ENCODE measurements at regions not wholly inside any gene's neighbourhood (a gene's known extent, or its start where the extent isn't known, plus 50 kb on each side); places are given as distances from the start of the nearest gene placed in this dataset.

- DNase-seq: no peak
Measured at GRCh38 chr3:101172516-101172915, 147.9 kb downstream of the IMPG2 start.

GRCh38 chr3:101171681-101172191, 148.6 kb downstream of the IMPG2 start:
- DNase-seq: no peak

- DNase-seq: no peak
Measured at GRCh38 chr3:101170806-101171558, 149.4 kb downstream of the IMPG2 start.

- no peak for DNase-seq
Measured at GRCh38 chr3:101170062-101170771, 150.2 kb downstream of the IMPG2 start.

GRCh38 chr3:101169516-101169915, 150.9 kb downstream of the IMPG2 start:
- no peak for DNase-seq

GRCh38 chr3:101167376-101167775, 153.0 kb downstream of the IMPG2 start:
- DNase-seq: no peak

GRCh38 chr3:101166150-101166549, 154.2 kb downstream of the IMPG2 start:
- DNase-seq: no peak

GRCh38 chr3:101163554-101163953, 156.8 kb downstream of the IMPG2 start:
- no peak for DNase-seq

GRCh38 chr3:101159478-101159877, 160.9 kb downstream of the IMPG2 start:
- DNase-seq: no peak

- no peak for DNase-seq
Measured at GRCh38 chr3:101158374-101158773, 162.0 kb downstream of the IMPG2 start.

- DNase-seq: no peak
Measured at GRCh38 chr3:101156787-101157345, 163.5 kb downstream of the IMPG2 start.

- no peak for DNase-seq
Measured at GRCh38 chr3:101155825-101156224, 162.6 kb upstream of the ABI3BP start.

- no peak for DNase-seq
Measured at GRCh38 chr3:101154401-101154800, 161.2 kb upstream of the ABI3BP start.

GRCh38 chr3:101151286-101151913, 158.2 kb upstream of the ABI3BP start:
- no peak for DNase-seq

GRCh38 chr3:101150504-101150903, 157.3 kb upstream of the ABI3BP start:
- DNase-seq: no peak

- no peak for DNase-seq
Measured at GRCh38 chr3:101149707-101150106, 156.5 kb upstream of the ABI3BP start.

- DNase-seq: no peak
Measured at GRCh38 chr3:101149251-101149650, 156.0 kb upstream of the ABI3BP start.

GRCh38 chr3:101148001-101148400, 154.8 kb upstream of the ABI3BP start:
- no peak for DNase-seq

GRCh38 chr3:101146946-101147345, 153.7 kb upstream of the ABI3BP start:
- no peak for DNase-seq

- DNase-seq: no peak
Measured at GRCh38 chr3:101144105-101144504, 150.9 kb upstream of the ABI3BP start.

- no peak for DNase-seq
Measured at GRCh38 chr3:101143012-101143411, 149.8 kb upstream of the ABI3BP start.

GRCh38 chr3:101142160-101142559, 148.9 kb upstream of the ABI3BP start:
- no peak for DNase-seq

GRCh38 chr3:101141135-101141534, 147.9 kb upstream of the ABI3BP start:
- no peak for DNase-seq
